ENCODE measurements at regions not wholly inside any gene's neighbourhood (a gene's known extent, or its start where the extent isn't known, plus 50 kb on each side); places are given as distances from the start of the nearest gene placed in this dataset.

DNA sequence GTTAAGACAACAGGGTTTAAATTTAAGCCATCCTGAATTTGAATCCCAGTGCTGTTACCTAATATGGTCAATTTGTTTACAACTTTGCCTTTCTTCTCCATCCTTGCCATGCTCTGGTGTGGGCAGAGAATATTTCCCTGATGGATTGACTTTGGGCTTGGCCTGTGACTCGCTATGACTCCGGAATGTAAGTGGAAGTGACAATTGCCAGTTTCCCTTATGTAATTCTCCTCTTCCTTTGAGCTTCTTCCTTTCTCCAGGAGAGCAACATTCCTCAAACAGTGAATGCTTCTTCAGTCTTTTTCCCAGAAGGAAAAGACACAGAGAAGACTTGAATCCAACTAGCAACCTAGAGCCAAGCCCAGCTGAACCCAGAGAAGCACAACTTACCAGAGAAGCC is 159.1 kb downstream of the LURAP1L start:
- DNase-seq (ENCODE audit: low read depth, low spot score): no peak

GRCh38 chr9:12934545-12935272 is 159.9 kb downstream of the LURAP1L start:
- DNase-seq (ENCODE audit: low read depth, low spot score): no peak

DNA sequence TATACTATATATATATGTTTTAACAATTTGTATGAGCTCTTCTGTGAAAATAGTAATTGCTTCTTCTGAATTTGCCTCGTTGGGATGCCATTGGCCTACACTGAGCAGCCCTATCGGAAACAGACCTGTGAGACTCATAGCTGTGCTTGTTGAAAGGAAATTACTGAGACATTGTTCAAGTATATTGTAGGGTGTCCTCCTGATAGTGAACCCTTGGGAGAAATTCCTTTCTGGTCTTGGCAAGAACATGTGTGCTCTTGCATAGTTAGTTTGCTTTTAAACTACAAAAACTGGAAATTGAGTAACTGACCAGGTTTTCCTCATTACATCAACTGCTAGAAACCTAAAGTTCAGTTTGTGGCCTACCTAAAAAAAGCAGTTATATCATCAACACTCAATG is 160.9 kb downstream of the LURAP1L start:
- no peak for DNase-seq (ENCODE audit: low read depth, low spot score)

GRCh38 chr9:12954441-12954840 is 179.6 kb downstream of the LURAP1L start:
- no peak for DNase-seq (ENCODE audit: low read depth, low spot score)

DNA sequence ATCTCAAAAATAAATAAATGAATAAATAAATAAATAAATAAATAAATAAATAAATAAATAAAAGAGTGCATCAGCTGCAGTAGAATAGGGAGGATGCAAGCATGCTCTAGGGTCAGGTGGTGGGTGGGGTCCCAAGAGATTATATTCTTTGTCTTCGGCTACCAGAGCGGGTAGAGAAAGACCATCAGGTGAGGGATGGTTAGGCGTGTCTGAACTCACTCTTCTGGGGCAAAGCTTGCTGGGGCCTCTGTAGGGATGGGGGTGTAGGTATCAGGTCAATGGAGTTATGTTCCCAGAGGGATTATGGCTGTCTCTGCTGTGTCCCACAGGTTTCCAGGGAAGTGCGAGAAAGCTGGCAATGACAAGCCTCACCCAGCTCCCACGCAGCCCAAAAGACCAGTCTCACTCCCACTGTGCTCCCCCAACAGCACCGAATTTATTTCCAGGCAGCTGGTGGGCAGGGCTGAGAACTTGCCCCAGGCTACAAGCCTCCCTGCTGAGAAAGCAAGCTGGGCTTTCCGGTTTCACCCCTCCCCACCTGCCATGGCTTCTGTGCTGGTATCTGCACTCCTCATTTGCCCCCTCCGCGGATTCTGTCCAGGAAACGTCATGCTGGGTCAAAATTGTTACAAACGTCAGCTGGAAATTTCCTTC is 180.8 kb downstream of the LURAP1L start:
- DNase-seq (ENCODE audit: low read depth, low spot score): peak; percentile 21

GRCh38 chr9:12956261-12956660 is 181.4 kb downstream of the LURAP1L start:
- DNase-seq (ENCODE audit: low read depth, low spot score): peak; percentile 36

- DNase-seq (ENCODE audit: low read depth, low spot score): no peak
These were observed 182.0 kb downstream of the LURAP1L start for GRCh38 chr9:12956805-12957204.

GRCh38 chr9:12958279-12958678 is 183.5 kb downstream of the LURAP1L start:
- no peak for DNase-seq (ENCODE audit: low read depth, low spot score)

GRCh38 chr9:12958708-12959107 is 183.9 kb downstream of the LURAP1L start:
- DNase-seq (ENCODE audit: low read depth, low spot score): no peak

DNA sequence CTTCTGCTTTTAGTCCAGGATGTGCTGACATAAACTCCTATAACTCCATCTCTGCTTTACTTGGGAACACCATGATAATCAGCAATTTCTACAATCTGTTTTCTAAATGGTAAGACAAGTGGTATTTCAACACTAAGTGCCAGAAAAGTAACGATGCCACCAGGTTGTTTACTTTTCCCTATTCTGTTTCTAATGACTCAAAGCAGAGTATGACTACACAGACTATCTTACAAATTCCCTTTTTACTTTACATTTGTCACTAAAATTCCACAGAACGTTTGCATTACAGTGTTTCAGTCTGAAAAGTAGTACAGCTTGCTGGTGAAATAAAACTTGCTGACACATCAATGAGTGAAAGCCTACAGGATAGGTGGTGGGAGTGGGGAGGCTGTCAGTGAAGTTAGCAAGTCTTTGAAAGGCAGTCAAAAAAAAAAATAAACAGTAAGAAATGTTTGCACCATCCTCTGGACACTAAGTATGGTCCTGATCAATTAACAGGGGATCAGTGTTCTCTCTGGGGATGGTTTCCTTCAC is 186.5 kb downstream of the LURAP1L start:
- DNase-seq (ENCODE audit: low read depth, low spot score): no peak

DNA sequence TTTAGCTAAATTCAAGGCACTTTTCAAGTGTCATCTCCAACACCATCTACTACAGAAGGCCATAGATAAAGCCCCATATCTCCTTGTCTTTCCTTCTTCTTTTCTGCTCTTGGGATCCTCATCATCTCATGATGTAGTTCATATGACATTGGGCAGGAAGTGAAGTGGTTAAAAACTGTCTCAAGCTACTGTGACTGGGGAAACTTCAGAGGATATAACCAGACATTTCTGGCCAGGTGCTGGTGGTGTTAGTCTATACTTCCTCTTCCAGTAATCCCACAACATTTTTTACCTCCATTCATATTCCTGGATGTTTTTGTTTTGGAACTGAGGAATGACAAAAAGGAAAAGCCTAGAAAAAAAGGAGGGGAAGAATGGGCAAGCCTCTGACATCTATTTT is 188.7 kb downstream of the LURAP1L start:
- DNase-seq (ENCODE audit: low read depth, low spot score): no peak

- DNase-seq (ENCODE audit: low read depth, low spot score): peak; percentile 12
These were observed 189.5 kb downstream of the LURAP1L start for GRCh38 chr9:12964271-12964670.

DNA sequence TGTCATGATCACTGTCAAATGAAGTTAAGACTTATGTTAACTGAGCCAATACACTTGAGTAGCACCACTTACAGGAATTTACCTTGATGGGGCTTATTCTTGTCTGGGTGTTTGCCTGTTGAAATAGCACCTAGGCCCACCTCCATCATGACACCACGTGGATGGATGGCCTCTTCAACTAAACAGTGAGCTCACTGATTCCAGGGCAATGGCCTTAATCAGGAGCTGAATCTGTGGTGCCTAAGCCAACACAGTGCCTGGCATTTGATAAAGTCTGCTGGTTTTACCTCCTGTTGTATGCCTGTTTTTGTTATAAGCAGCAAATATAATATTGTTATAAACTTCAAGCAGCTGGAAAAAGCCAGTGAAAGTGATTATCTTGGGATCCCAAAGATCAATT is 190.5 kb downstream of the LURAP1L start:
- no peak for DNase-seq (ENCODE audit: low read depth, low spot score)

DNA sequence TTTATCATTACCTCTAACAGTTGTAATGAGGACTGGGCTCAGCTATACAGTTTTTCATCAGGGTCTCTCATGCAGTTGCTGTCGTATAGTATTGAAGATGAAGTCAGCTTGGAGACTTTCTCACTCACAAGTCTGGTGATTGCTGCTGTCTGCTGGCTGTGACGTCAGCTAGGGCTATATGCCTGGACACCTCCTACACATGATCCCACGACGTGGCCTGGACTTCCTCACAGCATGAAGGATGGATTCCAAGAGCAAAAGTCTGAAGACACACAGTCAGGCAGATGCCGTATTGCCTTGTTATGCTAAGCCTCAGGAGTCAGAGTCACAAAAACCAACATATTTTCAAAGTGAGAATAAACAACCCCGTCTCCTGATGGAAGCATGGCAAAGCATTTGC is 193.3 kb downstream of the LURAP1L start:
- peak; percentile 43 for DNase-seq (ENCODE audit: low read depth, low spot score)

- DNase-seq (ENCODE audit: low read depth, low spot score): no peak
These were observed 198.1 kb downstream of the LURAP1L start for GRCh38 chr9:12972608-12973589.

GRCh38 chr9:12973710-12974109 is 198.9 kb downstream of the LURAP1L start:
- DNase-seq (ENCODE audit: low read depth, low spot score): no peak

DNA sequence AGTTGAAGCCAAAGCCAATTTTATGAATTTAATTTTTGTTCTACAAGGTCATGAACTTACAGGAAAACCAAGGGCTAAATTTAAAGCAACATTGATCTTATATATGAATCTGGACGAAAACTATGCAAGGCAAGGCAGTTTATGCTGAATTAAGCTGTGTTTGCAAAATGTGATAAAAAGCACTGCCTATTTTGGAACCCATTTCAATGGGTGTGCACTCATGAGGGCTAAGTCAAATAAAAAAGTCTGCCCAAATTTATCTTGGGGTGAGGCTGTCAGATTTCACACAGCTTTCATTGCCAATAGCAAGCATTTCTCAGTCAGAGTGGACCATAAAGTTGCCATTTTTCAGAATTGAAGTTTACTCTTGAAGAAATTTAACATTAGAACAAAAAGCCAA is 199.9 kb downstream of the LURAP1L start:
- no peak for DNase-seq (ENCODE audit: low read depth, low spot score)

DNA sequence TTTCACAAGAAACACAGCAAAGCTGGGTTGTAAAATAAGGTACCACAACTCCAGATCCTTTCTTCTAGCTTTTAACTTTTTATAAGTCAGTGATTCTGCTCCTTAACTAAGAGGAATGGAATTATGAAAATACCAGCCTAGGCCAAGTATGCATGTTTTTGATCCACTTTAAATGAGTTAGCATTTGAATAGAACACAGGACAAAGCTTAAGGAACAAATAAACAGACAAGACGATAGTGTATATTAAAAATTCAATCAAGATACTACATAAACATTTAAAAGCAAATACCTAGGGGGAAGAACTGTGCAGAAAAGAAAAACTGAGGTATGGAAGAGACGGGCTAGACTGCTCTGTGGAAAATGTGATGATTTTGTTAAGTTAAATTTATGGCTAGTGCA is 200.7 kb downstream of the LURAP1L start:
- no peak for DNase-seq (ENCODE audit: low read depth, low spot score)

DNA sequence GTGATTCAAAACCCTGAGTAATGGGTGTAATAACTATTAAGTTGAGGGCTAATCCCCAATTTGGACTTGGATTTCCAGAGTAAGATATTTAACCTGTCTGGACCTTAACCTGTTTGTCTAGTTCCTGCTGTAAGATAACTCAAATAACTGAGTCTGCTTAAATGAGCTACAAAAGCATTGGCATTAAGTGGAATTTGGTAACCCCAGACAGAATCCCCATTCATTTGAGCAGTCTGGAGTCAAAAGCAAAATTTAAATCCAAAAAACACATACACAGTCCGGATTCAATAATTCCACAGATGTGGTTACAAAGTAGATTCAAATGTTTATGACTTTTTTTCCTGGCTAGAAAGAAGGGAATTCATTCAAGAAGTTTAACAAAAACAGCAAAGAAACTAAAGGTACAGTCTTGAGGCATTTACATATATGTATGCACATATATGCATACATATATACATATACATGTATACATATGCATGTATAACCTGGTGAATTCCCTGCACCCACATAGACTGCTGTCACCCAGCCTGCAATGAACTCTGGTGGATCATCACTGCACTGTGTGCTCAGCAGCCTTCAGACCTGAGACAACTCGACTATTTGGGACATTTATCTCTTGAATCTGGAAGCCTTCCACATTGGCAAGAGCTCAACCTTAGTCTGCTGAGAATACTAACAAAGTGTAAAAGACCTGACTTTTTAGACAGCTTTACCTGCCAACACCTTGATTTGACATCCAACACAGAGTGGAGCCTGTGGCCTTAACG is 205.4 kb downstream of the LURAP1L start:
- no peak for DNase-seq (ENCODE audit: low read depth, low spot score)

GRCh38 chr9:12988258-12988657 is 213.4 kb downstream of the LURAP1L start:
- no peak for DNase-seq (ENCODE audit: low read depth, low spot score)

- DNase-seq (ENCODE audit: low read depth, low spot score): no peak
These were observed 214.8 kb downstream of the LURAP1L start for GRCh38 chr9:12989669-12990068.

All from smooth muscle cell of the brain vasculature (primary cell).